Activated CD8-positive, alpha-beta memory T cell treated with anti-CD3 and anti-CD28 coated beads, Interleukin-2, amount 50 U/mL, for 48 hours (primary cell): ENCODE measurements at regions not wholly inside any gene's neighbourhood (a gene's known extent, or its start where the extent isn't known, plus 50 kb on each side); places are given as distances from the start of the nearest gene placed in this dataset.
"Not testable (repeated sequence)": the region's sequence is repeated elsewhere in the genome, so short reads cannot be mapped to it uniquely, and the experiment has no call there.

Experiments
- DNase-seq: peaks from one replicate; pipeline ENCODE4 v3.0.0-alpha.2; 2020

- DNase-seq = no peak
Observed at GRCh38 chr2:47964277-47964676, 58.0 kb upstream of the FBXO11 start.

GRCh38 chr2:47964722-47965434 is 58.6 kb upstream of the FBXO11 start:
- DNase-seq = no peak

- DNase-seq = not testable (repeated sequence)
Observed at GRCh38 chr2:47976728-47977127, 70.4 kb upstream of the FBXO11 start.

- DNase-seq = no peak
Observed at GRCh38 chr2:47984041-47984440, 77.7 kb upstream of the FBXO11 start.

- no peak for DNase-seq
Observed at GRCh38 chr2:47990503-47990902, 84.2 kb upstream of the FBXO11 start.

GRCh38 chr2:47992671-47993070 is 86.4 kb upstream of the FBXO11 start:
- no peak for DNase-seq

- no peak for DNase-seq
Observed at GRCh38 chr2:47996808-47997207, 90.5 kb upstream of the FBXO11 start.

- no peak for DNase-seq
Observed at GRCh38 chr2:47999512-47999911, 93.2 kb upstream of the FBXO11 start.

- DNase-seq = no peak
Observed at GRCh38 chr2:48001498-48001897, 95.2 kb upstream of the FBXO11 start.

- DNase-seq = no peak
Observed at GRCh38 chr2:48006094-48006493, 99.8 kb upstream of the FBXO11 start.

- no peak for DNase-seq
Observed at GRCh38 chr2:48007699-48008268, 101.5 kb upstream of the FBXO11 start.

- DNase-seq = no peak
Observed at GRCh38 chr2:48009256-48009655, 103.0 kb upstream of the FBXO11 start.

- DNase-seq = no peak
Observed at GRCh38 chr2:48015421-48015820, 109.1 kb upstream of the FBXO11 start.

- DNase-seq = no peak
Observed at GRCh38 chr2:48016225-48017019, 110.1 kb upstream of the FBXO11 start.

GRCh38 chr2:48017136-48017535 is 110.8 kb upstream of the FBXO11 start:
- no peak for DNase-seq

GRCh38 chr2:48018480-48018879 is 112.2 kb upstream of the FBXO11 start:
- no peak for DNase-seq

GRCh38 chr2:48026865-48027264 is 120.6 kb upstream of the FBXO11 start:
- no peak for DNase-seq

- no peak for DNase-seq
Observed at GRCh38 chr2:48032765-48033164, 126.5 kb upstream of the FBXO11 start.

GRCh38 chr2:48034295-48034694 is 128.0 kb upstream of the FBXO11 start:
- DNase-seq = no peak

GRCh38 chr2:48036312-48036711 is 130.0 kb upstream of the FBXO11 start:
- no peak for DNase-seq

- no peak for DNase-seq
Observed at GRCh38 chr2:48039209-48039990, 133.1 kb upstream of the FBXO11 start.

- DNase-seq = no peak
Observed at GRCh38 chr2:48043131-48043700, 136.9 kb upstream of the FBXO11 start.

GRCh38 chr2:48043746-48044145 is 137.4 kb upstream of the FBXO11 start:
- no peak for DNase-seq
